OCI-LY3 (cell line): ENCODE measurements at regions not wholly inside any gene's neighbourhood (a gene's known extent, or its start where the extent isn't known, plus 50 kb on each side); places are given as distances from the start of the nearest gene placed in this dataset.

Experiments used
- H2AFZ ChIP-seq: fragments of 200-600, 300-600 bp; shearing (Covaris generic); 2 replicates; pipeline ENCODE4 v1.6.0; 2014; ENCODE audit warnings: antibody characterized with exemption, low read depth, low read length
- H3K27ac ChIP-seq: fragments of 200-600, 300-600 bp; sonication (generic); 2 replicates; pipeline ENCODE4 v1.5.1; 2014; ENCODE audit warnings: mild to moderate bottlenecking, low read length, moderate library complexity, mixed read lengths
- H3K27me3 ChIP-seq: fragments of 200-600, 300-600 bp; sonication (generic); 2 replicates; pipeline ENCODE4 v1.6.1; 2014; ENCODE audit warnings: low read depth, low read length, mixed read lengths
- H3K36me3 ChIP-seq: fragments of 200-600, 300-600 bp; sonication (generic); replicated peaks from 2 replicates; pipeline ENCODE3; 2014; ENCODE audit warnings: low read depth, low read length, mixed read lengths
- H3K4me1 ChIP-seq: fragments of 300-600, 200-600 bp; sonication (generic); 2 replicates; pipeline ENCODE4 v1.6.1; 2014; ENCODE audit warnings: low read length, mixed read lengths
- H3K4me2 ChIP-seq: fragments of 200-600, 300-600 bp; sonication (generic); 2 replicates; pipeline ENCODE4 v1.6.1; 2014; ENCODE audit warnings: low read length, mixed read lengths
- H3K4me3 ChIP-seq: fragments of 300-600, 200-600 bp; sonication (generic); 2 replicates; pipeline ENCODE4 v1.5.1; 2014; ENCODE audit warnings: antibody characterized with exemption, mild to moderate bottlenecking, low read length, moderate library complexity
- H3K79me2 ChIP-seq: fragments of 300-600, 200-600 bp; shearing (Covaris generic); 2 replicates; pipeline ENCODE4 v1.6.1; 2014; ENCODE audit warnings: mild to moderate bottlenecking, low read length, mixed read lengths
- H3K9ac ChIP-seq: fragments of 300-600, 200-600 bp; shearing (Covaris generic); 2 replicates; pipeline ENCODE4 v1.6.0; 2014; ENCODE audit warnings: mild to moderate bottlenecking, low read length, moderate library complexity
- H3K9me3 ChIP-seq: fragments of 200-600, 300-600 bp; shearing (Covaris generic); 2 replicates; pipeline ENCODE4 v1.6.1; 2014; ENCODE audit warnings: low read length, mixed read lengths; ENCODE audit not compliant: insufficient read depth
- H4K20me1 ChIP-seq: fragments of 200-600, 300-600 bp; sonication (generic); 2 replicates; pipeline ENCODE4 v1.6.1; 2016; ENCODE audit warnings: low read length, mixed read lengths; ENCODE audit not compliant: insufficient read depth
- CTCF ChIP-seq: fragments of 200-600, 300-600 bp; sonication (generic); IDR thresholded peaks from 2 replicates; pipeline ENCODE4 v1.5.1; 2014; ENCODE audit warnings: antibody characterized with exemption, low read length, low read depth
- EZH2phosphoT487 ChIP-seq: fragments of 200-600 bp; shearing (Covaris generic); IDR thresholded peaks from 2 replicates; pipeline ENCODE4 v1.6.1; 2018; ENCODE audit warnings: antibody characterized with exemption, mixed run types, low read depth

- H3K9me3 ChIP-seq: no peaks in the 10 kb centered on the region
- H3K4me1 ChIP-seq: peaks cover under 1% of the 10 kb centered on the region; the same call in 1 of the 2 replicates
- H2AFZ ChIP-seq: no peak overlapping the region
- H3K27ac ChIP-seq: no peak overlapping the region
- H3K36me3 ChIP-seq: no peaks in the 10 kb centered on the region
- H3K4me2 ChIP-seq: no peak overlapping the region
- H3K27me3 ChIP-seq: no peaks in the 10 kb centered on the region
- no peaks in the 10 kb centered on the region for H3K79me2 ChIP-seq
- H4K20me1 ChIP-seq: no peaks in the 10 kb centered on the region
- no peak overlapping the region for H3K4me3 ChIP-seq
- TF ChIP-seq EZH2phosphoT487 (no peak), CTCF (no peak)
- no peak overlapping the region for H3K9ac ChIP-seq
Observed at GRCh38 chr5:85533341-85534047, 1084.2 kb upstream of the COX7C start.

GRCh38 chr5:85538362-85538761 is 1079.4 kb upstream of the COX7C start:
- Histone ChIP-seq H3K27ac (no peak overlapping the region), H4K20me1 (no peaks in the 10 kb centered on the region), H3K9me3 (no peaks in the 10 kb centered on the region), H3K79me2 (no peaks in the 10 kb centered on the region), H3K36me3 (no peaks in the 10 kb centered on the region), H3K4me1 (peaks cover 2% of the 10 kb centered on the region; the same call in 1 of the 2 replicates), H2AFZ (no peak overlapping the region), H3K9ac (no peak overlapping the region), H3K4me2 (no peak overlapping the region), H3K4me3 (no peak overlapping the region), H3K27me3 (no peaks in the 10 kb centered on the region)
- TF ChIP-seq CTCF (no peak), EZH2phosphoT487 (no peak)

GRCh38 chr5:85545129-85545528 is 1072.6 kb upstream of the COX7C start:
- H3K4me3 ChIP-seq: no peak overlapping the region
- H3K27me3 ChIP-seq: no peaks in the 10 kb centered on the region
- TF ChIP-seq EZH2phosphoT487 (no peak), CTCF (no peak)
- H3K9ac ChIP-seq: no peak overlapping the region
- H4K20me1 ChIP-seq: no peaks in the 10 kb centered on the region
- H3K27ac ChIP-seq: no peak overlapping the region
- H3K4me1 ChIP-seq: no peaks in the 10 kb centered on the region
- no peak overlapping the region for H3K4me2 ChIP-seq
- H2AFZ ChIP-seq: no peak overlapping the region
- H3K9me3 ChIP-seq: no peaks in the 10 kb centered on the region
- no peaks in the 10 kb centered on the region for H3K36me3 ChIP-seq
- no peaks in the 10 kb centered on the region for H3K79me2 ChIP-seq

GRCh38 chr5:85549229-85549628 is 1068.5 kb upstream of the COX7C start:
- Histone ChIP-seq H3K27ac (no peak overlapping the region), H3K9ac (no peak overlapping the region), H3K4me2 (no peak overlapping the region), H2AFZ (no peak overlapping the region), H3K9me3 (no peaks in the 10 kb centered on the region), H3K79me2 (no peaks in the 10 kb centered on the region), H3K4me3 (no peak overlapping the region), H3K27me3 (no peaks in the 10 kb centered on the region), H4K20me1 (no peaks in the 10 kb centered on the region), H3K4me1 (no peaks in the 10 kb centered on the region), H3K36me3 (no peaks in the 10 kb centered on the region)
- no peak for TF ChIP-seq CTCF
- no peak for TF ChIP-seq EZH2phosphoT487
